Activated T-helper 17 cell treated with anti-CD3 and anti-CD28 coated beads, Interleukin-2, amount 50 U/mL, for 72 hours (primary cell): ENCODE measurements at regions not wholly inside any gene's neighbourhood (a gene's known extent, or its start where the extent isn't known, plus 50 kb on each side); places are given as distances from the start of the nearest gene placed in this dataset.
A peak's percentile ranks its signal among the peaks of the same experiment; 100 is the strongest.

ENCODE experiments used
- ATAC-seq: fragments of 150-1000 bp; cut with Tn5 transposase; replicated peaks from 2 replicates; pipeline ENCODE4 v1.10.0; 2021; ENCODE audit warnings: mild to moderate bottlenecking, moderate library complexity
- H3K27ac Mint-ChIP-seq: one replicate; pipeline ENCODE4 v1.8.0; 2022; ENCODE audit warnings: mixed read lengths
- H3K27me3 Mint-ChIP-seq: one replicate; pipeline ENCODE4 v1.8.0; 2022; ENCODE audit warnings: mixed read lengths
- H3K36me3 Mint-ChIP-seq: one replicate; pipeline ENCODE4 v1.8.0; 2022; ENCODE audit warnings: low read depth, mild to moderate bottlenecking, mixed read lengths
- H3K4me1 Mint-ChIP-seq: one replicate; pipeline ENCODE4 v1.8.0; 2022; ENCODE audit warnings: mixed read lengths
- H3K4me3 Mint-ChIP-seq: one replicate; pipeline ENCODE4 v1.8.0; 2022; ENCODE audit warnings: mild to moderate bottlenecking, mixed read lengths
- H3K9me3 Mint-ChIP-seq: one replicate; pipeline ENCODE4 v1.8.0; 2022; ENCODE audit warnings: mixed read lengths

DNA sequence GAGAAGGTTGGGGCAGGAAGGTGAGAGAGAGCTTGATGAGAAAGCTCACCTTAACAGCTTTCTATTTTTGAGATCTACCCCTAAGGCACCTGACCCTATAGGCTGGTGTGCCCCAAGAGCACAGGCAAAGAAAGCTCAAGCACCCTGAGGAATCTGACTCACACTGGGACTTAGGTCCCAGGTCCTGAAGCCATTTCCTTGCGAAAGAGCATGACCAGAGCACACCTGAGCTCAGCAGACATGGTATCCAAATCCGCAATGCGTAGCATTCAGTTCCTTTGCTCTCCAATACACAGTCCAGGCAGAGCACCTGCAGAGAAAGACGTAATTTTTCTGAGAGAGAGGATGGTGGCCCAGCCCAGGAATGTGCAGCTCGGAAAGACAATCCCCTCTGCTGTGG is 112.1 kb upstream of the LPP start:
- no peak for ATAC-seq
- Mint-ChIP-seq H3K9me3 (no peaks in the 10 kb centered on the region), H3K4me1 (peaks cover 8% of the 10 kb centered on the region), H3K27ac (no peak overlapping the region), H3K27me3 (no peaks in the 10 kb centered on the region), H3K4me3 (no peak overlapping the region), H3K36me3 (no peaks in the 10 kb centered on the region)

DNA sequence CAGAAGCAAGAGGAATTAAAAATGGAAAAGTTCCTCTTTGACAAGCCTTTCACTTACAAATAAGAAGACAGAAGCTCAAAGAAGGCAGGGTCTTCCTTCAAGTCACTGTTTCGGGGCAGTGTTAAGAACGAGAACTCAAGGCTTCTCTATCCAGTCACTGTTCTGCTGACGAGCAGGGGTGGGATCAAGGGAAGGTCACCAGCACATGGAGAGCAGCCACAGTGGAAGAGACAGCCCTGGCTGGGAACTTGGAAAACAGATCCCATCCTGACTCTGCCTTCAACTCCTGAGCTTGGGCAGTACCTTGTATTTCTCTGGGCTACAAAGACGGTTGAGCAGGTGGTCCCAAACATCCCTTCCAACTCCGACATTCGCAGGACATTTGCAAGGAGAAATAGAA is 111.5 kb upstream of the LPP start:
- no peaks in the 10 kb centered on the region for H3K9me3 Mint-ChIP-seq
- no peaks in the 10 kb centered on the region for H3K36me3 Mint-ChIP-seq
- no peaks in the 10 kb centered on the region for H3K27me3 Mint-ChIP-seq
- peaks cover 8% of the 10 kb centered on the region for H3K4me1 Mint-ChIP-seq
- no peak overlapping the region for H3K4me3 Mint-ChIP-seq
- no peak overlapping the region for H3K27ac Mint-ChIP-seq
- ATAC-seq = no peak

DNA sequence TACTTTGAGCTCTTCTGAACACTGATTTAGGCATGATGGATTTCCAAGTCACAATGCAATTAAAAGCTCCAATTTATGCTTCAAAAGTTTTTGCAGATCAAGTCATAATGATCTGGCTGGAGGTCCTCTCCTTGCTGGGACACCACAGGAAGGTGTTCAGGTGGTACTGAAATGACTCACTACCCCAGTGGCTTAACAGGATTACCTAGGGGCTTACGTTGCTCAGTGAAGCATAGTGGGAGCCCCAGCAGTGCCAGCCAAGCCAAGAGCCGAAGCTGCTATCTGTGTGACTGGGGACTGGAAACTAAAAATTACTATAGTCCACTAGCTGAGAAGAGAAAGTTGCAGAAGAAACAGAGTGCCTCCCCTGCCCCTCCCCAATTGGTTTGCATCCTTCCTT is 110.1 kb upstream of the LPP start:
- H3K36me3 Mint-ChIP-seq = no peaks in the 10 kb centered on the region
- H3K4me1 Mint-ChIP-seq = peaks cover 8% of the 10 kb centered on the region
- no peaks in the 10 kb centered on the region for H3K27me3 Mint-ChIP-seq
- H3K9me3 Mint-ChIP-seq = no peaks in the 10 kb centered on the region
- no peak overlapping the region for H3K27ac Mint-ChIP-seq
- peak; percentile 71 for ATAC-seq
- H3K4me3 Mint-ChIP-seq = no peak overlapping the region

DNA sequence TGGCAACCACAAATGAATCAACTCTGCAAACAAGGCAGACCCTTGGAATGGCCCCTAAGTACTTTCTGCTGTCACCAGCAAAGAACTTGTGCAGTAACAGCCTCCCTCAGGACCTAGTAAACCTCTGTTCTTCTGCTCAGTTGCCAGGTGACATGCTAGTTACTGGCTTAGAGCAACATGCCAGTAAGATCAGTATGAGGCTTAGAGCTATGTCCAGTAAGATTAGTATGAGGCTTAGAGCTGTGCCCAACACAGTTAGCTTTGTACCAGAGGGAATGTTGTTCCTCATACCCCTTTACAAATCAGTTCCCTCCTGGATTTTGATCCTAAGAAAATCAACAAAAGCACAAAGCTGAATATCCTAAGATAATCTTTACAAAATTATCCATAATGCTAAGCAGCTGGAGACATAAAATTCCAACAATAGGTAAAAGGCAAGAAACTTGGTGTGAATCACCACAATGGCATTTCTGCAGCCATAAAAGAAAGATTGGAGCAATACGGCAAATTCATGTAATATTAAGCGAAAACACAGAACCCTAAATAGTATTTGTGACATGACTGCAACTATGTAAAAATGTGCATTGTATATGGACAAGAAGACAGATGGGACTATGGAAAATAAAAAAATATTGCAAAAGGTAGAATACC is 107.3 kb upstream of the LPP start:
- Mint-ChIP-seq H3K4me1 (peaks cover 10% of the 10 kb centered on the region), H3K4me3 (no peak overlapping the region), H3K27ac (no peak overlapping the region), H3K27me3 (no peaks in the 10 kb centered on the region), H3K9me3 (no peaks in the 10 kb centered on the region), H3K36me3 (no peaks in the 10 kb centered on the region)
- ATAC-seq = no peak

DNA sequence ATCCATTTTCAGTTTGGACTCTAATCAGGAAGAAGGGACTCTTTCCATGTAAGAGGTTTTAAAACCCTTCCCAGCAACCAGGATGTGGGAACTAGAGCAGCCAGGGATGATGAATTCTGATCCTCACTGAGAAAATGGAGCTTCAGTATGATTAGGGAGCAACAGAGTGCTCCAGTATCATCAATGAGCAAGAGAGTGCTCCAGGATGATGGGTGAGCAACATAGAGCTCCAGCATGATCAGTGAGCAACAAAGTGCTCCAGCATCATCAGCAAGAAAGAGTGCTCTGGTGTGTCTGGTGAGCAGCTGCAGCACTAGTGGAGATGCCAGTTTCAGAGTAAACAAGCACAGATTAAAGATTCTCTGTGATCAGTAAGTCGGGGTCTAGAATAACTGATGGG is 106.4 kb upstream of the LPP start:
- Mint-ChIP-seq H3K36me3 (no peaks in the 10 kb centered on the region), H3K9me3 (no peaks in the 10 kb centered on the region), H3K27me3 (no peaks in the 10 kb centered on the region), H3K4me3 (no peak overlapping the region), H3K27ac (no peak overlapping the region), H3K4me1 (peaks cover 10% of the 10 kb centered on the region)
- ATAC-seq = no peak

DNA sequence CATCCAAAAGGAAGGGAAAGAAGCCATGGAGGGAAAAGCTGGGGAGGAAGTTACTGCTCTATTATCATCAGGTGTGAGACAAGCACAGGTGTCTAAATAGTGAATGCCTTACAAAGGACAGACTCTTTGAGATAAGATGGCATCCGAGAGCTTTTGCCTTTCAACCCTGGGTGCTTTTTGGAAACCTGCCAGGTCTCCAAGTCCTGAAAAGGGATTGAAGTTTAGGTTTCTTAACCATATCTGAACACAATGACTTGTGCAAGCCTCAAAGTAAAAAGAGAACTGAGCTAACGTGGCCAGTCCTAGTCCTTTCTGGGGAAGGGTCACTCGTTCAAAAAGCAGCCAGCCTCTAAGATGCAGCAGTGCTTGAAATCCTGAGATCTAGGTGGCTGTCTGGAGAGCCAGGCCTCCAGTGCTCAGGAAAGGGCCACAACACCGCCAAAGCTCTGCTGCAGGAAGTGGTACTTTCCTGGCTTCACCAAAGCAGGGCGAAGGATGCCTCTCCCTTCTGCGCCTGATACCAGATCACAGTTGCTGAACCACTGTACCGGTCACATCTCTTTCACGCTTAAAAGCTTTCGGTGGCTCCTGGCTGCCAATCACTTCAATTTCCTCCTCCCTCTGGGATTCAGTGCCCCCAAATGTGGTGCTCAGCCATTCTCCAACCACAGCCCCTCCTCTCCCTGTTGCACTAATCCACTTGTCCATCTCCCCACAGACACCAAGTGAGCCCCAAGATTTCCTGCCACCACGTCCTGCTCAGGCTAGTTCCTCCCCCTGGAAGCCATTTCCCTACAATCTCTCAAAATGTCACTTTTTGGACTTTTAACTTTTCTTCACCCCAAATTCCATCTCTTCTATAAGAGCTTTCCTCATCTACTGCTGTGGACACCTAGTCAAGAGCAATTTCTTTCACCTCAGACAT is 104.1 kb upstream of the LPP start:
- H3K4me3 Mint-ChIP-seq = peak overlapping the region; percentile 42
- ATAC-seq = peak; percentile 95
- H3K27me3 Mint-ChIP-seq = no peaks in the 10 kb centered on the region

DNA sequence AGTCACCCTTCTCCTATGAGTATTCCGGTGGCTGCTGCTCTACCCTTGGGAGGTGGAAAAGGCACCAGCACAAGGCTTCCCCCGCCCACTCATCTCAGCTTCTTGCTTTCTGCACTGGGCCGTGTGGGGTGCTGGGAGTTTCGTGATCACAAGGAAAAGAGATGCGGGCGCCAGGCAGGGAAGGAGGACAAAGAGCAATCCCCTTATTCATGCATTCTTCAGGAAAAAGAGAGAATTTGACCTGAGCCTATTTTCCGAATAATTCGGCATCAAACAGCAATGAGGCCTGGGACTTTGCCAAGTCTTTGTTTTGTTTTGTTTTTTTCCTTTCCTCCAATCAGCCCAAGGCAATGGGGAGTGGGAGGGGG is 102.2 kb upstream of the LPP start:
- Mint-ChIP-seq H3K27me3 (no peaks in the 10 kb centered on the region), H3K36me3 (no peaks in the 10 kb centered on the region), H3K4me1 (peaks cover 6% of the 10 kb centered on the region), H3K4me3 (no peak overlapping the region), H3K9me3 (no peaks in the 10 kb centered on the region), H3K27ac (no peak overlapping the region)
- ATAC-seq = no peak

More for the DNA sequence above, 104.1 kb upstream of the LPP start:
- peak overlapping the region; percentile 9 for H3K27ac Mint-ChIP-seq
- no peaks in the 10 kb centered on the region for H3K36me3 Mint-ChIP-seq
- no peaks in the 10 kb centered on the region for H3K9me3 Mint-ChIP-seq
- peaks cover 6% of the 10 kb centered on the region for H3K4me1 Mint-ChIP-seq

DNA sequence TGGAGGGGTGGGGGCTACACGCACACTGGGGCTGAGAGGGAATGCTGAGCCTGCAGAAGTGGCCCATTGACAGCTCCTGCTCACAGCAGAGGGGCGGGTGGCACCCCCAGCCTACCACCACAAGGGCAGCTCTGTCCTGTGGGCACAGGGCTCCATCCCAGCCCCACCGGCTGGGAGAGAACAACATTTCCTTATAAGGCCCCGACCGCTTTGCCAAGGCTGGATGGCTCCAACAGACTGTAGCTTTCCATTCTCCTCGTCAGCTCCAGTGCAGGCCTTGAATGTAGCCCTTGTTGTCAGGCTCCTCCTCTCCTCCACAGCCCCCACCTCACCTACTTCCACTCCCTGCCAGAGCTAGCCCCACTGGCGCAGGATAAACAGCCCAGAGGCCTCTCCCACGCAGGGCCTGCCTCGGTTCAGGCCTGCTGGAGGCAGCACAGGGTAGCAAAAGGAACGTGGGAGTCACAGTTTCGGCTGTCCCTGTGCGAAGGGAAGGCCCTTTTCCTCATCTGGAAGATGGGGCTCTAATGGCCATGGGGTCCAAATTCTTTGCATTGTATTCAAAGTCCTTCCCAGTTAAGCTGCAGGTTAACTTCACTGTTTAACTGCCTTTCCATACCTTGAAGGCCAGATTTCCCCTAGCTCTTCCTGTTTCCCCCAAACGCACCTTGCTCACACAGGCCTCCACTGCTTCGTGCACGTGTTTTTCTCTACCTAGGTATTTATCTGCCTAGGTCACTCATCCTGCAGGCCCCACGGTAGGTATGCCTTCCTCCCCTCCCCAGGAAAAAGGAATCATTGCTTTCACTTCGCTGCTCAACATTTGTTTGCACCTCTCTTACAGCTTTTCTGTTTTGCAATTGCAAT is 101.6 kb upstream of the LPP start:
- peaks cover 6% of the 10 kb centered on the region for H3K4me1 Mint-ChIP-seq
- H3K36me3 Mint-ChIP-seq = no peaks in the 10 kb centered on the region
- ATAC-seq = no peak
- H3K27ac Mint-ChIP-seq = no peak overlapping the region
- H3K9me3 Mint-ChIP-seq = no peaks in the 10 kb centered on the region
- H3K4me3 Mint-ChIP-seq = no peak overlapping the region
- no peaks in the 10 kb centered on the region for H3K27me3 Mint-ChIP-seq

DNA sequence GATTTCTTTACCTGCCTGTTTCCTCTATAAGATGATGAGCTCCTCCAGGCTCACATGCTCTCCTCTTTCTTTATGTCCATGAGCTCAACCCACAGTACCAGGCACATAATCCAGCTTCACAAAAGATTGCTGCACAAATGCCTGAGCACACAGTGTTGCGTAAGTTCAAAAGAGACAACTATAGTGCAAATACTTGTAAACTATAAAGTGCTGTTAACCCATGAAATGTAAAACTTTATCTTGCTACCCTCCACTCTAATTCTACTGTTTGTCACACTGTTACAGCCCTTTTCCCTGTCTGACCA is 101.0 kb upstream of the LPP start:
- Mint-ChIP-seq H3K36me3 (no peaks in the 10 kb centered on the region), H3K4me1 (peaks cover 6% of the 10 kb centered on the region), H3K9me3 (no peaks in the 10 kb centered on the region), H3K27ac (no peak overlapping the region), H3K27me3 (no peaks in the 10 kb centered on the region), H3K4me3 (no peak overlapping the region)
- no peak for ATAC-seq

DNA sequence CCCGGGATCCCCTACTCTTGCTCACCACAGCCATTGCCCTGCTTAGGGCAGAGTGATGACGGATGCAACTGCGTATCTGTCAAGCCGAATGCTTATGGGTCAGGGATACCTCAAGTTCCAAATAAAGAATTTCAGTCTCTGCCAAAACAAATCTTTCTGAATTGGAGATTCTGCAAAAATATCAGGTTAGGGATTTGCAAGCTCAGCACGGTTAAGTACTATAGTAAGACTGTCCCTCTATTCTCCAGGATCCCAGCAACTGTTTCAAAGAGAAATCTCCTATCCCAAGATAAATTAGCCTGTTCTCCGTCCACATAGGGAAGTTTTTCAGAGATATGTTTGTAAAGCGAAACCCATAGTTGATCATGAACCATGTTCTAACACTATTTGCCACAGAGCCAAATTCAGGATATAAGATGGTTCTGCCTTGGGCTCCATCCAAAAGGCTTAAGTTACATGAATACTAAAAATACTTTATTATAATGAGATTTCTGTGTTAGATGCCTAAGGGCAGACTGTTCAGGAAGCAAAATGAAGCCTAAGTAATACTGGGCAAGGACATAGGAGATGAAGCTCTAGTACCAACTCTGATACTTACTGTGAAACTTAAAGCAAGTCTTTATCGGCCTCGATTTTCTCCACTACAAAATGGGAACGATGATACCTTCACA is 100.1 kb upstream of the LPP start:
- Mint-ChIP-seq H3K27ac (no peak overlapping the region), H3K27me3 (no peaks in the 10 kb centered on the region), H3K36me3 (no peaks in the 10 kb centered on the region), H3K4me1 (peaks cover 6% of the 10 kb centered on the region), H3K9me3 (no peaks in the 10 kb centered on the region), H3K4me3 (no peak overlapping the region)
- ATAC-seq = no peak

DNA sequence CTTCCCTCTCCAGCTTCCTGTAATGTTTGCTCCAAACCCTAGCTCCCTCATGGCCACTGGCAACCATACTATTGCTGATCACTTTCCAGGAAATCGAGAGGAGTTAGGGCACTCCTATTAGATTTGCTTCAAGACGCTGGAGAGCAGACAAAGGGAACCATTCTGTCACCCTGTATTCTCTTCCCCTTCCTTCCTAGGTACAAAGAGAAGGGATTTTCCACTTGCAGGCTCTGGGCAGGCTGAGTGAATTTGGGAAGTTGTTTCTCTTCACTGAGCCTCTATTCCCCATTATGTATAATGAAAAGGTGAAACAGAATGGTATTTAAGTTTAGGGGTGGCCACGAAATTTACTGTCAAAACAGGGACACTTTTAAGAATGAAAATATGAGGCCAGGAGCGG is 99.4 kb upstream of the LPP start:
- Mint-ChIP-seq H3K4me1 (peaks cover 6% of the 10 kb centered on the region), H3K4me3 (no peak overlapping the region)

DNA sequence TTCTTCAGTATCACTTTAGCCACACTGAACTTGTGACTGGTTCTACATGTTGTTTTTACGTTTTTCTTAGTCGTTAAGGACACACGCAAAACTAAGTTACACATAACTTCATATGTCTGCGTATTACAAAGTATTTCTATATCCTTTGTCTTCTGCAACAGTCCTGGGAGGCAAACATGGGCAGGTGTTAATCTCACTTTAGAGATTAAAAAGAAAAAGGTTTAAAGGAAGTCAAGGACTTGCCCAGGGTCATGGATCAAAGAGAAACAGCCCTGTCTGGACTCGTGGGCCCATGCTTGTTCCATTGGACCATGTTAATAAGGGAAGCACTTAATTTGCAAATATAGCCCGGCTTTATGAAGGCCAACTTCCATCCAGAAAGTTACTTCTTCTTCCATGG is 98.6 kb upstream of the LPP start:
- Mint-ChIP-seq H3K27me3 (no peaks in the 10 kb centered on the region), H3K4me1 (peaks cover 5% of the 10 kb centered on the region), H3K27ac (no peak overlapping the region), H3K36me3 (no peaks in the 10 kb centered on the region), H3K4me3 (no peak overlapping the region), H3K9me3 (no peaks in the 10 kb centered on the region)
- ATAC-seq = no peak

More for the DNA sequence above, 99.4 kb upstream of the LPP start:
- H3K27me3 Mint-ChIP-seq = no peaks in the 10 kb centered on the region
- H3K27ac Mint-ChIP-seq = no peak overlapping the region
- H3K9me3 Mint-ChIP-seq = no peaks in the 10 kb centered on the region
- no peaks in the 10 kb centered on the region for H3K36me3 Mint-ChIP-seq
- no peak for ATAC-seq

DNA sequence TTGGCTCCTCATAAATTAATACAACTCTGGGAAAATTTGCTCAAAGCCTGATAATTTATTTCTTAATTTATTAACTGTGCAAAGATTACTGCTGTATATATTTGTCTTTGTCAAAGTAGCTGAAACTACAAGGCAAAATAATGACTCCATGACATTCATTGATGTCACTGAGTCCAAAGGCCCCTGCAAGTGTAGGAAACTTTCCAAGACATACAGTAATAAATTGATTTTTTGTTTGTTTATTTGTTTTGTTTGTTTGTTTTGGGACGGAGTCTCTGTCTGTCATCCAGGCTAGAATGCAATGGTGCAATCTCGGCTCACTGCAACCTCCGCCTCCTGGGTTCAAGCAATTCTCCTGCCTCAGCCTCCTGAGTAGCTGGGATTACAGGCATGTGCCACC is 96.8 kb upstream of the LPP start:
- no peak overlapping the region for H3K27ac Mint-ChIP-seq
- no peaks in the 10 kb centered on the region for H3K27me3 Mint-ChIP-seq
- no peaks in the 10 kb centered on the region for H3K36me3 Mint-ChIP-seq
- ATAC-seq = no peak
- no peaks in the 10 kb centered on the region for H3K9me3 Mint-ChIP-seq
- no peak overlapping the region for H3K4me3 Mint-ChIP-seq
- H3K4me1 Mint-ChIP-seq = peaks cover 12% of the 10 kb centered on the region

DNA sequence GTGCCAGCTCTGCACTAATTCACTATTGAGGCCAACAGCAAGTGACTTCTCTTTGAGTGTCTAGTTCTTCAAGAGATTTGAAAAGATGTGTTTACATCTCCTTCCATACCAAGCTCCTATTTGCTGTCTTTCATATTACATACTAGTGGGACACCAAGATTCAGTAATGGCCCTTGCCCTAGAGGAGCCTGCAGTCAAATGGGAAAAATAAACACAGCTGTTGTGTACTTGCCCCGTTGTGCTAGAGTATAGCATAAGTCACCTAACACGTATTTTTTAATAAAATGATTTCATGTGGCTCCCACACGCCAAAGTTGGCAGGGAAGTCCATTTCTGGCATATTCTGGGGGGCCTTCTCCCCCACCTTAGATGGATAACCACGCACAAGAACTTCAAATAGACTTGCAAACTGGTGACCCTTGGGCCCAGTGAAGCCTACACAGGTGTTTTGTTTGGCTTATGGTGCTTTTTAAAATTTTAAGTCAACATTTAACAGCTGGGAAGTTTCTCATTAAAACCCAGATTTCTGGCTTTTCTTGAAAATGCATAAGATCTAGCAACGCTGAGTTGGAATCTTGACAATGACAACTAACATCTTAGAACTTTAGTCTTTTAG is 95.3 kb upstream of the LPP start:
- peaks cover 12% of the 10 kb centered on the region for H3K4me1 Mint-ChIP-seq
- no peak overlapping the region for H3K27ac Mint-ChIP-seq
- no peaks in the 10 kb centered on the region for H3K27me3 Mint-ChIP-seq
- ATAC-seq = no peak
- no peak overlapping the region for H3K4me3 Mint-ChIP-seq
- H3K36me3 Mint-ChIP-seq = no peaks in the 10 kb centered on the region
- H3K9me3 Mint-ChIP-seq = no peaks in the 10 kb centered on the region
